HG02759 (cell line): ENCODE measurements at regions not wholly inside any gene's neighbourhood (a gene's known extent, or its start where the extent isn't known, plus 50 kb on each side); places are given as distances from the start of the nearest gene placed in this dataset.

Experiments
- ATAC-seq: cut with Tn5 transposase; IDR thresholded peaks from one replicate; pipeline ENCODE4 v1.9.1; 2021; ENCODE audit warnings: mild to moderate bottlenecking, moderate library complexity; ENCODE audit not compliant: unreplicated experiment

DNA sequence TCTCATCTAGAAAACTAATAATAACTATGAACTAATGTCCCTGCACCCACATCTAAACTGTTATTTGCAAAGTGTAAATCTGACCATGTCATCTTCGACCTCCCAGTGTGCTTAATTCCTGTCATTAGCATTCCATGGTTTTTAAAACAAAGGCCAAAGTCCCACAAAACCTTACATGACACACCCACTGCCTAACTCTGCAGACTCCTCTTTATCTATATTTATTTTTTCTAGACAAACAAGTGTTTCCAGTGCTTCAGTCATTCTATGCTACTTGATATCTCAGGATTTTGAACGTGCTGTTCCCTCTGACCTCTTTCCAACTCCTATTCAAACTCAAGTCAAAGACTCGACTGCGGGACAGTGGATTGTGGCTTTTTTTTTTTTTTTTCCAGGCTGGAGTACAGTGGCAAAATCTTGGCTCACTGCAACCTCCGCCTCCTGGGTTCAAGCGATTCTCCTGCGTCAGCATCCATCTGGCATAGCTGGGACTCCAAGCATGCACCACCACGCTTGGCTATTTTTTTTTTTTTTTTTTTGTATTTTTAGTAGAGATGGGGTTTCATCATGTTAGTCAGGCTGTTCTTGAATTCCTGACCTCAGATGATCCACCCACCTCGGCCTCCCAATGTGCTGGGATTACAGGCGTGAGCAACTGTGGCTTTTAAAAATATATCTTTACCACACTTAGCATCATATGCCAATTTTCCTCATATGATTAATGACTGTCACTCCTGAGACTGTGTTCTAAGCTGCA, 1511.0 kb downstream of the ARAP2 start:
- no peak for ATAC-seq

DNA sequence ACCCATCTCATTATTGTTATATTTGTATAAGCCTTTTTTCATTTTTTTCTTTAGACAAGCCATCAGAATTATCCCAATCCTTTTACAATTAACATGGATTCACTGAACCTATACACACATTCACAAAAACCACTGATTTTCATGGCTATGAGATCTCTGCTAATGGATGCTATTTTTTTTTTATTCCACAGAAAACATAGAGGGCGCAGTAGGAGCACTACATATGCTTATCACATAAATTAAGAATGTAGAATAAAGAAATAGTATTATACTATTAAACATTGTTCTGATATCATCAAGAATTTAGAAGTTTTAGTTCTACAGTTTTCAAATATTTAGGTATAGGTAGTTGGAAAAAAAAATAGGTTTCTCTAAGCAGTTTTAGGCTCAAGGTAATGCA, 1477.4 kb downstream of the ARAP2 start:
- ATAC-seq, result no peak

DNA sequence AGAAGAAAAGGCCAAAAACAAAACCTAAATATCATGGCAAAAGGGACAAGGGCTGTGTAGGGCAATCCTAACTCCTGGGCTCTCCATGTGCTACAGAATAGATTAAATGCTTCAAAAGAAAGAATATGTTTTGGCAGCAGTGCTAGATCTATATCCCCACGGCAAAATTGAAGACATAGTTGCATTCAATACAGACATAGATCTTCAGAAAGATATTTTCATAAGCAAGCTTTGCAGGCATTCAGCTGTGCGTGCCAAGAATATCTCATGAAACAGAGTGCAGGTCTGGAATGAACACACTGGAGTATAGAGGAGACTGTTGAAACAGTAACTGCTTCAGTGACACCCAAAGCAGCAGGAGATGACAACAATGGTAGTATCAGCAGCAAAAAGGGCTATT, 1476.9 kb downstream of the ARAP2 start:
- no peak for ATAC-seq

DNA sequence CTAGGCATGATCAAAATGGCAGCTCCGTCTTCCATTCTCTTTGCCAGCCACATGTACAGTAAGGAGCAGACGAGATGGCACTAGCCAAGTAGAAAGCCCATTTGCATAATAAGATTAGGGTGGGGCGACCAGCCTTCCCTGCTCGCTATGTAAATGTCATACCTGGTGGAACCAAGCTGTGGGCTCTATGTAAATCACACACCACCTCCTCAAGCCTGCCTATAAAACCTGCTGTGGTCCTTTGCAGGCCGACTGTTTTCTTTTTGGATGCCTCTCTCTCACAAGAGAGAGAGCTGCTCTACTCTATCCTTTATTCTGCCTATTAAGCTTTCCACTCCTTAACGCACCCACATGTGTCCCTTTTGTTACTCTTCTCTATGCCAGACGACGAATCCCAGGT, 1472.7 kb downstream of the ARAP2 start:
- no peak for ATAC-seq

DNA sequence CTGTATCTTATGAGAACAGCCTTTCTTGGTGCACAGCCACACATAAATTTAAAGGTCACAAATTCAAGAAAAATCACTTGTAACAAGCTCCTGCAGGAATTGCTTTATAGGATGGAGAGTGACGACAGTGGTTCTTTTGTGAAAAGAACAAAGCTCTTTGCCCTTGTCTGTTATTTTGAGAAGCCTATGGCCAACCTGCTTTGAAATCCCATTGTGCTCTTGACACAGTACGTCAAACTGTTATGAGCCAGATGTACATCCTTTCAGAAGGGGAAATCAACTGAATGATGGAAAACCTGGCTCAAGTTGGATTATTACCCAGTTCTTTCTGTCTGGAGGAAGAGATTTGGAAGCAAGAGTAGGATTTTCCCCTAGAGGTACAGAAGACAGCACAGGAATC, 1454.2 kb downstream of the ARAP2 start:
- ATAC-seq, result no peak

DNA sequence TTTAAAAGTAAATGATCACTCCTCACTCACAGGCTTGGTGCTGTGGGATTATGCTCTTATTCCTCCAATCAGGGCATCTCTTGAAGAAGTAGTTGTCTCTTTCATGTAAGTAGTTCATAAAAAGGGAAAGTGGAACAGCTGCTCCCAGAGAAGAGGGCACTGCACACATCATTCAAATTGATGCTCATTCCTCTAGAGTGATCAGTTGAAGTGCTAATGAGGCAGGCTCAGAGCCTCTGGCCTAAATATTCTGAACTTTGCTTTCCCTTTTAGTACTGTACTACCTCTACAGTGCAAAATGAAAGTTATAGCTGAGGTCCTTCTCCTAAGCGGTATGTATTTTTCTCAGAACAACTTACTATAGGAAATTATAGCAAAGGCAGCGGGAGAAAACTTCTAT, 1453.1 kb downstream of the ARAP2 start:
- ATAC-seq, result no peak

DNA sequence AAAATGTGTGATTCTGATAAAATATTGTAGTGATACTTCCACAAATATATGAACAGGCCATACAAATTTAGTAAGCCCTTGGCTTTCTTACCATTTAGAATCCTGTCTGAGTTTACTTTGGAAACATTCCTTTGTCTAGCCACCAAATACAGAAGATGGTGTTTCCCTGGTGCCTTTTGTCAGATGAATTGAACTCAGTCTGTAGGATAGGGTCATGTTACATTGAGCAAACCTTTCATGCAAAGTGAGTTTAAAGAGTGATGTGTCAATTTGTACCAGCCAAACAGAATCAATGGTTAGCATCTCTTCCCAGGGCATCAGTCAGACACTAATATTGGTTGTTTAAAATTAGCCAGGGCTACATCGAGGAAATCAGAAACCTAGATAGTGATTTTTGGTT, 1443.4 kb downstream of the ARAP2 start:
- no peak for ATAC-seq

DNA sequence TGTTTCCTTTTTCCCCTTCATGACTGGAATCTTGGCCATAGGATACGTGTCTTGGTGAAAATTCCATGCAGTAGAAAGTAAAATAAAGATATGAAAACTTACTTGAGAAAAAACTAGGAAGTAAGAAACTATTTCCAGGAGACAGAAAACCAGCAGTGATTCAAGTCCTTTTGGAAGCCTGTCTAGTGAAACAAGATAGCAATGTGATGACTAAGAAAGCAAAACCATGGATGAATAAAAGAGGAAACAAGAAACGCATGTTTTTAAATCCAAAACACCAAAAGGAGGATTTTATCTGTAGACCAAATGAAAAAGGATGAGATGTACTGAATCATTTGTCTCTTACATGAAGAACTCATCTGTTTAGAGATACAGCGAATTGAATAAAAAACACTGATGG, 1430.0 kb downstream of the ARAP2 start:
- no peak for ATAC-seq

DNA sequence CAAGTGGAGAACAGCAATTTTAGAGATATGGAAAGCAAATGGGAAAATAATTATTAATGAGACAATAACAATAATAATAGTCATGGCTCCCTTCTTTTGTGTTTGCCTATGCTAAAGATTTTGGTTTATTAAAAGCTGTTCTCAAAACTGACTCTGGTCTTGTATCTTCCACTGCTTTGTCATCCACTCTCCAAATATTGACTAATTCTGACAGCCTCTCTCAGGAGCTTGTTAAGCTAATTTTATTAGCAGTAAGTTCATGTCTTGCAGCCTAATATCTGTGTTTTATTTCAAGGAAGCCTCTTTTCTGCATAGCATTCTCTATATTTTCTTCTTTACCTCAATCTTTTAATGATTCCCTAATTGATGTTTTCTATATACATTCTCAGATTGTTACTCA, 1419.8 kb downstream of the ARAP2 start:
- no peak for ATAC-seq

DNA sequence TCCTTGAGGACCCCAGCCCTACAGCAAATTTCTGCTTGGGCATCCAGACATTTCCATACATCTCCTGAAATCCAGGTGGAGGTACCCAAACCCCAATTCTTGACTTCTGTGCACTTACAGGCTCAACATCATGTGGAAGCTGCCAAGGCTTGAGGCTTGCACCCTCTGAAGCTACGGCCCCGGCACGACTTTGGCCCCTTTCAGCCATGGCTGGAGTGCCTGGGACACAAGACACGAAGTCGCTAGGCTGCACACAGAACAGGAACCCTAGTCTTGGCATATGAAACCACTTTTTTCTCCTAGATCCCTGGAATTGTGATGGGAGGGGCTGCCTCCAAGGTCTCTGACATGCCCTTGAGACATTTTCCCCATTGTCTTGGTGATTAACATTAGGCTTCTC, 1417.7 kb downstream of the ARAP2 start:
- no peak for ATAC-seq

DNA sequence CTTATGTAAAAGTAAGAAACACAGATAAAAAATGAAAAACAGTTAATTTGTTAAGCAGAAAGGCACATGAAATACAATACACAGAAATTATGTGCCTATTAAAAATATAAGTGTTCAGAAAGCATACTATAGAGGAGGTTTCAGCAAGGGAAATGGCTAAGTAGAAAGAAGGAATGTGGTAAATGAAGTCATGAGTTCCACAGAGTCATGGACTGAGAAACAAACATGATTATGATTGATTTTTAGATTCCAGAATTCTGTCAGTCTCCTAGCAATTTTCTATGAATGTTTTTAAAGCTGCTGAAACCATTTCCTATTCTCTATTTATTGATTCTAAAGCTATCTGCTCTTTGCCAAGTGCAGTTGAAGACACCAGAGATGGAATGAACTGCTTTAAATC, 1398.4 kb downstream of the ARAP2 start:
- ATAC-seq, result no peak

DNA sequence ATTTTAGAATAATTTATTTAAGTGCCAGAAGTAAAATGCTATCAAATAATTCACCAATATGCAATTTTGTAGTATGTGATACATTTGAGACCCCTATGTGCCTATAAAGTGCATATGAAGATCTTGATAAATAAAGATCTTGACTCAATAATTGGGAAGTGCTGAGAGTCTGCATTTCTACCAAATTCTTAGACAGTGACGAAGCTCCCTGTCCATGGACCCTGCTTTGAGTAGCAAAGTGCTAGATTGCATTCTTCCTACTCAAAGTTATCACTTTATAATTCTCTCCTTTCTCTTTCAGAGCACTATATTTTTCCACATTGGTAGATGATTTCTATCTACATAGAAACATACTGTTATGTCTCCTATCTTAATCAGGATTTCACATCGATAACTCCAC, 1393.9 kb downstream of the ARAP2 start:
- no peak for ATAC-seq

DNA sequence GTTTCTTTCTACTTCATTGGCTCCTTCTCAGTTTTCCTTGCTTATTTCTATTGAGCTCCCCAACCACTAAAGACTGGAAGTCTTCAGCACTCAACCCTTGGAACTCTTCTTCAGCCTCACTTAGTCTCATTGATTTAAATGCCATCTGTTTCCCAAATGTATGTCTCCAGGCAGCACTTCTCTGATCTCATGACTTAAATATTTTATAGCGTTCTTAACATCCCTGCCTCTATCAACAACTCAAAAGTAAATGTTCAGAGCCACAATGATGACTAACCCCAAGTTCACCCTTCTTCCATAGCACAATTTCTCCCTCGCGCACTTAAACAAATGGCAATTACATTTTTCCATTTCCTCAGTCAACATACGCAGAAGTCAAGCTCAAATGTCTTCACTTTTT, 1393.3 kb downstream of the ARAP2 start:
- ATAC-seq, result no peak

DNA sequence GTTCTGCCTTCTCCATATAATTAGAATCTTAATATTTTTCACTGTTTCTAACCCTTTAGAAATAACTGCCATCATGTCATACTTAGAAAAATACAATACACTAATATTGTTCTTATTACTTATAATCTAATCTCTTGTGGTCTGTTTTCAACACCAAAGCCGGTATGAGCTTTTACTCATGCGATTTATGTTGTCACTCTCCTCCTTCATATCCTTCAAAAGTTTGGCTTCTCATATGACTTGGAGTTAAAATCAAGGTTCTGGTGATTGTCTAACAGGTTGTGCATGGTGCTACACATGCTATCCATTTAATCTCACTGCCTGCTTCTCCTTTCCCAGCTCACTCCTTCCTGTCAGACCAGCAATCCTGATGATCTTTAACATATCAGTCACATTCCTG, 1392.9 kb downstream of the ARAP2 start:
- no peak for ATAC-seq

DNA sequence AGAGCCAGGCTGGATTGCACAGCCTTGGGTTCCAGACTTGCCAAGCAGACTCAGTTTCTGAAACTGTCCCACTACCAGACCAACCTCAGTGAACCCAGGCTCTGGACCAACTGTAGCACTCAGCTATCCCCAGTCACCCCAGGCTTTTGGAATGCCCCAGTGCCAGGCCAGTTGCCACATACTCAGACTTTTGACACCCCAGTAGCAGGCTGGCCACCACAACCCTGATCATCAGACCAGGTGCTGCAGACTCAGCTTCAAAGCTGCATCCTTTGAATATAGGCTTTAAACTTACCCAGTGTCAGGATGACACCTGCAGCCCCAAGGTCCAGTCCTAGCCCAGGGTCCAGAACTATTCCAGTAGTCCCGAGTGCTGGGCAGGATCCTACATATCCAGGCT, 1389.9 kb downstream of the ARAP2 start:
- ATAC-seq, result no peak

DNA sequence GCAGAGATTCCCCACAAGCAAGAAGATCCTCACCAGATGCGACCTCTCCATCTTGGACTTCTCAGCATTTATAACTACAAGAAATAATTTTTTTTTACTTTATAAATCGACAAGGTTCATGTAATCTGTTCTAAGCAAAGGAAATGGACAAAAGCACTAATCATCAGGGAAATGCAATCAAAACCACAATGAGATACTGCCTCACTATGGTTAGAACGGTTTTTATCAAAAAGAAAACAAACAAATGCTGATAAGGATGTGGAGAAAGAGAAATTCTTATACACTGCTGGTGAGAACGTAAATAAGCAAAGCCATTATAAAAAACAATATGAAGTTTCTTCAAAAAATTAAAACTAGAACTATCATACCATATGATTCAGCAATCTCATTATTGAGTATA, 1382.6 kb downstream of the ARAP2 start:
- ATAC-seq, result no peak

DNA sequence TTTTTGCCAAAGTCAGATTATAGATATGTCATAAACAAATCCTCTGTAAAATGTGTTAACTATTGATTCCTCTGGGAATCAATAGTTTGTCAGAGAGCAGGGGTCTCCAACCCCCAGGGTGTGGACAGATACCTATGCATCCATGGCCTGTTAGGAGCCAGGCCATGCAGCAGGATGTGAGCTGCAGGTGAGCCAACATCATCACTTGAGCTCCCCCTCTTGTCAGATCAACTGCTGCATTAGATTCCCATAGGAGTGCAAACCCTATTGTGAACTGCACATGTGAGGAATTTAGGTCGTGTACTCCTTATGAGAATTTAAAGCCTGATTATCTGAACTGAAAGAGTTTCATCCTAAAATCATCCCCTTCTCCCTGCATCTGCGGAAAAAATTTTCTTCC, 1365.4 kb downstream of the ARAP2 start:
- no peak for ATAC-seq

DNA sequence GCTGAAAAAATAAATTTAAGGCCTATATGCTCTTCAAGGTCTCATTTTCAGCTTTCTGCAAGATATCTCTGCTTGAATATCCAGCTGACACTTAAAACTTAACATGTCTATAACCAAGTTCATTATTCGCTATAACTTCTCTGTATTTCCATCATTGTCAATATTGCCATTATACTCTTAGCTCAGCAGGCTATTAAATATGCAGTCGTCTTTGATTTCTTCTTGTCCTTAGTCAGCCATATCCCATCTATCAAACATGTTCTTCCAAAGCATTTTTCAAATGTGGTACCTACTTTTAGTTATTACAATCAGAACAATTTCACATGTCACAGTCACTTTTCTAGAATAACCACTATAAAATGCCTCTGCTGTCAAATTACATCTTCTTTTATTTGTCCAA, 1364.1 kb downstream of the ARAP2 start:
- no peak for ATAC-seq

DNA sequence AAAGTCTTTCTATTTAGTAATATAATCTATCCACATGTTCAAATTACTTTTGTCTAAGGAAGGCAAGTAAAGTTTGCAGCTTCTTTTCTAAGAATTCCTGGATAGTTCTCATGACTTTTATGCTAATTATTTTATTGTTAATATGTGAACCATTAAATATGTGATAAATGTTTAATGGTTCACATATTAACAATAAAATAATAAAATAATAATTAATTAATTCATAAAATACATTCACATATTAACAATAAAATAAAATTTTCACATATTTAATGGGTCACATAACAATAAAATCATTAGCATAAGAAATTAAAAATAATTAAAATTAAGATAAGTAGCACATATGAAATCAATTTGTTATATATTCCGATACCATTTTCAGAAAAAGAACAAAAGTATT, 1352.4 kb downstream of the ARAP2 start:
- ATAC-seq, result no peak

DNA sequence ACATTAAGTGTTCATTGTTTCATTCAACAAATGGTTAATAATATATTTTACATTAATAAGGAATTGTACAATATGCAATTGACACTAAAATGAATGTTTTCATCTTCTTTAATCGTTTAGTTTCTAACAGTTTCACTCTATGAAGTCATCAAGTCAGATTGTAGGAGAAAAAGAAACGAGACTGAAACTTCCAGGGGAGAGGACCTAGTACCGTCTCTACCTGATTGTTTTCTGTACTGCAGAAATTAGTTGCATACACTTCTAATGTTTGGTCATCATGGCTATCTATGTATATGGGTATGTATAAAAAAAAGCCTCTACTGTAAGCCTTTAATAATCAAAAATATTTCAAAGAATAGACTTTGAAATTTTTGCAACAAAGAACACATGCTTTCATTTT, 1350.9 kb downstream of the ARAP2 start:
- ATAC-seq, result no peak

DNA sequence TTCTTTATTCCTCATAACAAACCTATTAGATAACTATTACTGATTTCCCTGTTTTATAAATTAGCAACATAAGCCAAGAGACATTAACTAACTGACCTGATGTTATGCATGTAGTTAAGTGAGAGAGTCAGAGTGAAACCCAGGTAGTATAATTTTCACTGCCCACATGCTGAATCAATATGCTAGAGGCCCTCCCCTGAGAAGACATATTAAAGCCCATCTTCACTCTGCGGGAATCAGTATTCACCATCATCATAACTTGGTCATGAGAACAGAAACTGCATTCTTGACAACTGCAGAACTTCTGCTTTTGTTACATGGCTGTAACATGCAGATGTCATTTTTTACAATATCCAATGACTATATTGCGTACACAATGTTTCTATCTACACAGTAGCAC, 1324.3 kb downstream of the ARAP2 start:
- ATAC-seq, result no peak

DNA sequence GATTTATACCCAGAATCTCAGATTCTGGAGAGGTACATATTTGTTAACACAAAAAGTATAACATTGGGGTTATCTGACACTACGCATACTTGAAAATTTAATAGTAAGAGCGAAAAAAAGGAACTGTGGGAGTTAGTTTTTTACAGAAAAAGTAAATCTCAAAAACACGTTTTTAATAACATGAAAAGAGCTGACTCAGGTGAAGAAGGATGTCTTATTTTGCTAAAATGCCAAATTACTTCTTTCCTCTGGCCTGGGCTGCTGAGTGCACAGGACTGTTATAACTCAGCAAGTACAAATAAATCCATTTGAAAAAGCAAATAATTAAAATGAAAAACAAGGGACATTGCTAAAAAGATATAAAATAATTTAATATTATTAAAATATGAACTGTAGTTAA, 1322.9 kb downstream of the ARAP2 start:
- no peak for ATAC-seq

DNA sequence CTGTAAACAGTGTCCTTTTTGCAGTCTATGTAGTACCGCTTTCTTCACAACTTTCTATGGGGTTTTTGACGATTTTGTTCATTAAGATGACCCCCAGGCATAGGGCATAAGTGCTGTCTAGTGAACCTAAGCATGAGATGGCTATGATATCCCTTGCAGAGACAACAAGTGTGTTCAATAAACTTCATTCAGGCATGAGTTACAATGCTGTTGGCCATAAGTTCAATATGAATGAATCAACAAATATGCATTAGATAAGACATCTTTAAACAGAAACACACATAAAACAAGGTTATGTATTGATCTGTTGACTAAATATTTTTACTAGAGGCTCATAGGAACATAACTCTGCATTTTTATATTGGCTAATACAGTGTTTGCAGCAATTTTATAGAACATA, 1322.0 kb downstream of the ARAP2 start:
- no peak for ATAC-seq
